H1 (cell line): ENCODE measurements at regions not wholly inside any gene's neighbourhood (a gene's known extent, or its start where the extent isn't known, plus 50 kb on each side); places are given as distances from the start of the nearest gene placed in this dataset.

ENCODE experiments used
- CTCF ChIA-PET: fragments of 300-600 bp; sonication (Branson Sonifier 250); formaldehyde crosslinking; loops from one replicate; lab custom pipeline; 2021; ENCODE audit not compliant: partially characterized antibody; lab: Charles Lee
- POLR2A ChIA-PET: fragments of 300-600 bp; sonication (Branson Sonifier 250); formaldehyde crosslinking; loops from one replicate; lab custom pipeline; 2021; ENCODE audit warnings: inconsistent platforms; ENCODE audit not compliant: partially characterized antibody; lab: Charles Lee
- DNase-seq, 2 experiments: peaks; one replicate each; pipeline versions ENCODE4 v3.0.0 to v3.0.0-alpha.2; 2010 to 2022; ENCODE audit warnings: low spot score in 2 of 2, low read depth in 1 of 2, mixed read lengths in 1 of 2
- FAIRE-seq: peaks from 2 replicates; lab custom pipeline; 2011; peaks lifted over from hg19 to GRCh38; lab: Jason Lieb, UNC
- H2AFZ ChIP-seq: 2 replicates; pipeline ENCODE4 v1.8.1; 2012; ENCODE audit warnings: low read length, inconsistent platforms
- H2AK5ac ChIP-seq: 2 replicates; pipeline ENCODE4 v1.6.1; 2013; ENCODE audit warnings: low read depth, low read length
- H2BK120ac ChIP-seq: replicated peaks from 2 replicates; pipeline ENCODE3; 2013; ENCODE audit warnings: low read depth, low read length, inconsistent platforms
- H2BK12ac ChIP-seq: 2 replicates; pipeline ENCODE4 v1.6.1; 2013; ENCODE audit warnings: low read depth, low read length
- H2BK15ac ChIP-seq: 2 replicates; pipeline ENCODE4 v1.6.1; 2013; ENCODE audit warnings: low read length
- H2BK20ac ChIP-seq: 2 replicates; pipeline ENCODE4 v1.6.1; 2013; ENCODE audit warnings: low read length
- H2BK5ac ChIP-seq: 2 replicates; pipeline ENCODE4 v1.6.1; 2013; ENCODE audit warnings: low read depth, low read length
- H3K14ac ChIP-seq: 2 replicates; pipeline ENCODE4 v1.6.1; 2013; ENCODE audit warnings: inconsistent platforms; ENCODE audit not compliant: insufficient read length
- H3K18ac ChIP-seq: 2 replicates; pipeline ENCODE4 v1.6.1; 2013; ENCODE audit warnings: low read length; ENCODE audit errors: extremely low read depth
- H3K23ac ChIP-seq: 2 replicates; pipeline ENCODE4 v1.6.1; 2013; ENCODE audit warnings: inconsistent platforms; ENCODE audit not compliant: insufficient read length
- H3K23me2 ChIP-seq: 2 replicates; pipeline ENCODE4 v1.6.1; 2013; ENCODE audit warnings: low read depth, low read length
- H3K27ac ChIP-seq: 2 replicates; pipeline ENCODE4 v1.6.1; 2011; ENCODE audit warnings: low read depth, low read length, inconsistent platforms
- H3K27me3 ChIP-seq, 4 experiments: replicated peaks in 1 of 4; 1 replicate in 1 of 4; 2 replicates in 3 of 4; pipeline versions ENCODE4 v1.6.1 to v1.8.1; 2011 to 2013; ENCODE audit warnings: low read length in 3 of 4, mild to moderate bottlenecking in 3 of 4, inconsistent platforms in 2 of 4, mixed read lengths in 2 of 4, moderate library complexity in 1 of 4; ENCODE audit not compliant: control insufficient read depth in 3 of 4, insufficient read depth in 3 of 4; ENCODE audit errors: extremely low read depth in 1 of 4
- H3K36me3 ChIP-seq, 4 experiments: 2 replicates each; pipeline versions ENCODE4 v1.6.1 to v1.8.1; 2011 to 2013; ENCODE audit warnings: mild to moderate bottlenecking in 4 of 4, low read length in 3 of 4, moderate library complexity in 2 of 4, control low read depth in 1 of 4, inconsistent platforms in 1 of 4; ENCODE audit not compliant: insufficient read depth in 4 of 4, control insufficient read depth in 2 of 4
- H3K4ac ChIP-seq: replicated peaks from 2 replicates; pipeline ENCODE3; 2013; ENCODE audit warnings: low read length, low read depth, mixed read lengths, inconsistent platforms; ENCODE audit not compliant: insufficient read length
- H3K4me1 ChIP-seq, 4 experiments: replicated peaks in 1 of 4; 1 replicate in 1 of 4; 2 replicates in 3 of 4; pipeline versions ENCODE4 v1.6.1 to v1.8.1; 2011 to 2013; ENCODE audit warnings: low read length in 3 of 4, inconsistent platforms in 2 of 4, mixed read lengths in 1 of 4; ENCODE audit not compliant: insufficient read depth in 4 of 4, control insufficient read depth in 3 of 4
- H3K4me2 ChIP-seq, 2 experiments: 2 replicates each; pipeline versions ENCODE4 v1.6.1 to v1.8.1; 2011 to 2013; ENCODE audit warnings: low read depth in 2 of 2, low read length in 2 of 2, control low read depth in 1 of 2, inconsistent platforms in 1 of 2, mild to moderate bottlenecking in 1 of 2; ENCODE audit not compliant: insufficient read depth in 1 of 2
- H3K4me3 ChIP-seq, 4 experiments: fragments of 200-600, 300-600 bp in 1 of 4; sonication (generic), shearing (Covaris generic), sonication (Bioruptor Twin) in 1 of 4; 2 replicates each; pipeline versions ENCODE4 v1.5.1 to v1.8.1; 2011 to 2016; ENCODE audit warnings: low read length in 4 of 4, low read depth in 3 of 4, control low read depth in 2 of 4, inconsistent platforms in 2 of 4, mild to moderate bottlenecking in 2 of 4, mixed read lengths in 1 of 4, moderate library complexity in 1 of 4; ENCODE audit not compliant: insufficient read depth in 2 of 4; ENCODE audit errors: extremely low read depth in 1 of 4
- H3K56ac ChIP-seq: replicated peaks from 2 replicates; pipeline ENCODE3; 2013; ENCODE audit warnings: low read depth, mild to moderate bottlenecking, mixed read lengths, low read length, inconsistent platforms; ENCODE audit not compliant: insufficient read length
- H3K79me1 ChIP-seq: 2 replicates; pipeline ENCODE4 v1.6.1; 2013; ENCODE audit warnings: low read depth, low read length, control low read depth
- H3K79me2 ChIP-seq, 2 experiments: 2 replicates each; pipeline versions ENCODE4 v1.6.1 to v1.8.1; 2012 to 2013; ENCODE audit warnings: low read length in 2 of 2, mild to moderate bottlenecking in 2 of 2, inconsistent platforms in 1 of 2; ENCODE audit not compliant: insufficient read depth in 2 of 2, control insufficient read depth in 1 of 2
- H3K9ac ChIP-seq, 4 experiments: replicated peaks in 1 of 4; 1 replicate in 1 of 4; 2 replicates in 3 of 4; pipeline versions ENCODE4 v1.6.1 to v1.8.1; 2011 to 2013; ENCODE audit warnings: low read depth in 3 of 4, low read length in 3 of 4, control low read depth in 2 of 4, mild to moderate bottlenecking in 2 of 4, moderate library complexity in 2 of 4, inconsistent platforms in 1 of 4; ENCODE audit errors: extremely low read depth in 1 of 4
- H3K9me3 ChIP-seq, 2 experiments: 2 replicates each; pipeline versions ENCODE4 v1.6.1 to v1.8.1; 2012 to 2013; ENCODE audit warnings: mild to moderate bottlenecking in 2 of 2, moderate library complexity in 2 of 2, control low read depth in 1 of 2, inconsistent platforms in 1 of 2, low read depth in 1 of 2, low read length in 1 of 2, mixed read lengths in 1 of 2; ENCODE audit not compliant: insufficient read depth in 2 of 2
- H4K20me1 ChIP-seq, 2 experiments: replicated peaks in 1 of 2; 2 replicates each; pipeline versions ENCODE3 to v1.8.1; 2011 to 2013; ENCODE audit warnings: inconsistent platforms in 2 of 2, low read length in 2 of 2, mild to moderate bottlenecking in 1 of 2; ENCODE audit not compliant: insufficient read depth in 2 of 2, control insufficient read depth in 1 of 2
- H4K5ac ChIP-seq: 2 replicates; pipeline ENCODE4 v1.6.1; 2013; ENCODE audit warnings: low read length, low read depth, mixed read lengths, inconsistent platforms; ENCODE audit not compliant: insufficient read length
- H4K8ac ChIP-seq: 2 replicates; pipeline ENCODE4 v1.8.0; 2013; ENCODE audit warnings: mild to moderate bottlenecking, moderate library complexity, low read length, inconsistent platforms; ENCODE audit not compliant: insufficient read depth; ENCODE audit errors: extremely low read depth
- H4K91ac ChIP-seq: replicated peaks from 2 replicates; pipeline ENCODE3; 2013; ENCODE audit warnings: low read length, mixed read lengths, inconsistent platforms; ENCODE audit not compliant: insufficient read length
- WGBS, 2 experiments: shearing (Covaris generic) in 1 of 2; methylation state at CpG; one replicate each; pipeline versions ENCODE4 v1.1.6 to v1.1.7; 2013 to 2015; ENCODE audit warnings: low lambda C conversion rate in 2 of 2, mixed read lengths in 2 of 2, inconsistent platforms in 1 of 2, low coverage in 1 of 2, missing lambda C conversion rate in 1 of 2; ENCODE audit not compliant: insufficient replicate concordance in 2 of 2, insufficient coverage in 1 of 2, insufficient read length in 1 of 2; ENCODE audit errors: extremely low coverage in 1 of 2, missing lambda C conversion rate in 1 of 2; 5-methylcytosine and 5-hydroxymethylcytosine counted together

- Histone ChIP-seq H4K20me1 (peaks cover 0 to 2% of the 10 kb centered on the region in 2 experiments), H3K23ac (no peak overlapping the region), H2BK20ac (no peak overlapping the region), H4K5ac (no peak overlapping the region), H3K36me3 (peaks cover 0 to 11% (median 2%) of the 10 kb centered on the region in 4 experiments; a peak in 5 of 8 replicates), H3K18ac (no peak overlapping the region), H2BK15ac (no peak overlapping the region), H3K23me2 (no peaks in the 10 kb centered on the region), H2AK5ac (no peak overlapping the region), H3K9ac (no peak overlapping the region), H2BK120ac (no peak overlapping the region), H3K9me3 (peaks cover 13 to 21% of the 10 kb centered on the region in 2 experiments), H3K27ac (no peak overlapping the region), H2BK5ac (no peak overlapping the region), H3K79me2 (no peaks in the 10 kb centered on the region), H3K56ac (no peak overlapping the region), H3K14ac (no peak overlapping the region), H3K79me1 (no peaks in the 10 kb centered on the region; the same call in 1 of the 2 replicates), H4K8ac (no peak overlapping the region), H3K4ac (no peak overlapping the region), H3K4me3 (no peak overlapping the region), H3K4me1 (no peaks in the 10 kb centered on the region), H3K27me3 (no peaks in the 10 kb centered on the region), H2AFZ (no peak overlapping the region), H4K91ac (no peak overlapping the region), H3K4me2 (no peak overlapping the region), H2BK12ac (no peak overlapping the region)
- DNase-seq (no peak), FAIRE-seq (no peak)
- 94% methylated on average over 9 of the region's 9 CpGs; no CpG with 5 or more reads in 1 of the 2 experiments for whole genome bisulfite sequencing, 2 experiments
- POLR2A ChIA-PET = no interaction called here
- CTCF ChIA-PET = no interaction called here
Observed at GRCh38 chr4:4598851-4599411, 57.1 kb upstream of the STX18 start.
